ENCODE measurements at regions not wholly inside any gene's neighbourhood (a gene's known extent, or its start where the extent isn't known, plus 50 kb on each side); places are given as distances from the start of the nearest gene placed in this dataset.
A peak's percentile ranks its signal among the peaks of the same experiment; 100 is the strongest.

- no peak for DNase-seq
Measured at GRCh38 chr18:22545066-22545760, 127.5 kb upstream of the CTAGE1 start.

DNA sequence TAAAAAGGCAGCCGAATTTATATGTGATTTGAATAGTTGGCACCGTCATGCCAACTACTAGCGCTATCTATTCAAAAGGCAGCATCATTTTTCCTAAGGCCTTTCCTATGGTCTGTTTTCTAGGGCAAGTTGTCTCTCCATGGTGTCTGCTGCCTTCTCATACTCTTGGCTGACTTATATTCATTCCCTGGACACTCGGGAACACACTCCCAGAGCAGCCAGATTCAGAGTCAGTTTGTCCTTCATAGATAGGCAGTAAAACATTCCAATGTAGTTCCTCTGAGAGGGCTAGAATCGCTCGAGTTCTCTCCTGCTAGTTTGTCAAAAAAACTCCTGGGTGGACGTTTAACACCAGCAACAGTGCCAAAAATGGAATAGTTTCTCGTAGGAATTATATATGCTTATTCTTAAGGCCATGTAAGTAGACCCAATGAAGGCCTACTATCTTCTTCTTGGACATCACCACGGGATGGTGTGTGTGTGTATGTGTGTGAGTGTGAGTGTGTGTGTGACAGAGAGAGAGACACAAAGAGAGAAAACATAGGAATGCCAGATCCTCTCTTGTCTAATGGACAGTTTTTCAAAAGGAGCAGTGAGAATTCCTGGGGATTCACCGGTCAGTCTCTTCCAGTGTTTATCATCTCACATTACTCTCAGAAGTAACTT lies 129.3 kb upstream of the CTAGE1 start:
- DNase-seq: no peak

- DNase-seq: no peak
Measured at GRCh38 chr18:22547807-22548561, 130.3 kb upstream of the CTAGE1 start.

- DNase-seq: no peak
Measured at GRCh38 chr18:22549260-22549937, 131.7 kb upstream of the CTAGE1 start.

- DNase-seq: no peak
Measured at GRCh38 chr18:22550366-22550765, 132.7 kb upstream of the CTAGE1 start.

DNA sequence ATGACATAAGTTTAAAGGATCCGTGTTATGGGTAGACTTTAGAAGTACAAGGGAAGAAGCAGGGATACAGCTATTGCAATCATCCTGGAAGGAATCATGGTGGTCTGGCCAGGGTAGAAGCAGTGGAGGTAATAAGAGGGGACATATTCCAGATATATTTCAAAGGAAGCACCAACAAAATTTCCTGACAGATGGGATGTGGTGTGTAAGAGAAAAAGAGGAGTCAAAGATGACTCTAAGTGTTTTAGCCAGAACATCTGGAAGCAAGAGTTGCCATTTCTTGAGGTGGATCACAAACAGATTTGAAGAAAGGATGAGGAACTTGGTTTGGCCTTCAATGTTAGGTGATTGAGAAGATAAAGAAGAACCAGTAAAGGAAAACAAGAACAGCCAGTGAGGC lies 133.1 kb upstream of the CTAGE1 start:
- DNase-seq: no peak

- DNase-seq: no peak
Measured at GRCh38 chr18:22551536-22552151, 133.9 kb upstream of the CTAGE1 start.

DNA sequence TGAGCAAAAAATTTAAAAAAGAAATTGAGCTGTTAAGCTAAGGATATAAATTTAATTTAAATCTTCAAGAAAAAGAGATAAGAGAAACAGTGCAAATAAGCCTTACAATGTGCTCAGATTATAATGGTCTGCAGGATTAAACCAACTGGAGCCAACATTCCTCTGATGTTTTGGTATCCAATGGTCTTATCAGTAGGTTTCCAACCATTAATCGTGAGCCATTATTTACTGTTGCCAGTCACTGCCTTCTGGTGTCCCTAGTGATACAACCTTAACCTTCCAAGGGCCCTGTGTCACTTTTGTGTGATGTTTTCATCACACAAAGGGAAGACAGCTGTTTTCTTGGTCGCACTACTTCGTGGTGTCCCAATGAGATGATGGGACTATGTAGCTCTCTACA lies 134.5 kb upstream of the CTAGE1 start:
- DNase-seq: no peak

- no peak for DNase-seq
Measured at GRCh38 chr18:22552899-22553460, 135.3 kb upstream of the CTAGE1 start.

- no peak for DNase-seq
Measured at GRCh38 chr18:22556222-22557167, 138.8 kb upstream of the CTAGE1 start.

GRCh38 chr18:22557168-22557941 lies 139.6 kb upstream of the CTAGE1 start:
- DNase-seq: no peak

DNA sequence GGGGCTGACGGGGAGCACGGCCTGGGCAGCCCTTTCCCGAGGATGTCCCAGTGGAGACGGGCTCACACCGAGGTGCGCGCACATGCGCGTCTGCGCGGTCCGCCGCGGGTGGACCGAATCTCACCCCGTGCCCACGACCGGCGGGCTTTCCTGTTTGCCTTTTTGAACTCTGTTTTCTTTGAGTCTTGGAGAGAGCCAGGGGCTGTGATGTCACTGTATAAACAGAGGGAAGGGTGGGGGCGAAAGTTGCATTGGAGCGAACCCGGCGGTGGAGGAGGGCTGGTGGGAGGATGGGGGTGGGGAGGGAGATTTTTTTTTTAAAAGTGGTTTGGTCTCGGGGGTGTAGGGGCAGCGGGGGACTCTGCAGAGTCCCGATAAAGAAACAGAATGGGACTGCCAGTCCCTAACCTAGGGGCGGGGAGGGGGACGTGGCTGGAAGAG lies 141.2 kb upstream of the CTAGE1 start:
- no peak for DNase-seq

DNA sequence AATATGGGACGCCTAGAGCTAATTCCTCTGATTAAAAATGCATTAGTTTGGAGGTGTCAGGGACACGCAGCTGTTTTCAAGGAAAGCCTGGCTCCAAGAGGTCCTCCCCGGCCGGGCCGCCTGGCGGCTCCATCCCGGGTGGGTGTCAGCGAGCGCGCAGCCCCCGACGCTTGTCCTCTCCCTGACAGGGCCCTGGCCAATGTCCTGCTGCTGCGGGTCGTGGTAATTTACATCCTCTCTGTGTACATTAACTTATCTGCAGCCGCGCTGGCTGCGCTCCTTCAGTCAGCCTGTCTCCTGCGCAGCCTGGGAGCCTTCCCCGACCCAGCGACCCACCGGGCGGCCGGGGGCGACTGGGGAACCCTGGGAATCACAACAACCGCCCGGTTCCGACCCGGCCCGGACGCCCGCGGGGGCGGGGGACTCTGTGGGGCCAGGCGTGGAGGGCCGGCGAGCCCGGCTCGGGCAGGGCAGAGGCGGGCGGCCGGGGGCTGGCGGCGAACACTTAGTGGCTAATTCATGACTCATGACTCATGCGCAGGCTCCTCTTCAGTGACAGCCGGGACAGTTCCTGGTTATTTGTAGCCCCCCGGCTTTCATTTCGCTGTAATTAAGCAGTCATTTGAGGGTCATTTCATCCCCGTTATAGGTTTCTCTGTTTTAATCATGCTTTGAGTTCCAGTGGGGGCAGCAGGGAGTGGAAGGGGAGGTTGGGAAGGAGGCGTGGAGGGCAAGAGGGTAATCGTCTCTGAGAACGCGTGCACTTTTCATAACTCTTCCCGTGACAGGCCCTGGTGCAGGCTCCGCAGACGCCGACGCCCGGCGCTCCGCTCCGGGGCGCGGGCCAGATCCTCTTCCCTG lies 141.9 kb upstream of the CTAGE1 start:
- DNase-seq: no peak

DNA sequence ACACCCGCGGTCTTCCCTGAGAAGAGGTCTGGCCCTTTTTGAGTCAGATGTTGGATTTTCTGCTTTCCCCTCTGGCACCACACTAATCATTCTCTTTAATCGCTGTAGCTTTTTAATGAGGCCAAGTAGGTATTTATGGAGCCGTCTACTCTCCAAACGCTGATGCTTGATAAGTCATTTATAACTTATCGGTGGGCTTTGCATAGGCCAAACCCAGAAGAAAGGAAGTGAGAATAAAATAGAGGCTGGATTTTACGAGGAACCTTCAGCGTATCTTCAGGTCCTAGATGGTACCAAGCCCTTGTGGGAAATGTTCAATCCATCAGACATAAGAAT lies 142.5 kb upstream of the CTAGE1 start:
- DNase-seq: no peak

DNA sequence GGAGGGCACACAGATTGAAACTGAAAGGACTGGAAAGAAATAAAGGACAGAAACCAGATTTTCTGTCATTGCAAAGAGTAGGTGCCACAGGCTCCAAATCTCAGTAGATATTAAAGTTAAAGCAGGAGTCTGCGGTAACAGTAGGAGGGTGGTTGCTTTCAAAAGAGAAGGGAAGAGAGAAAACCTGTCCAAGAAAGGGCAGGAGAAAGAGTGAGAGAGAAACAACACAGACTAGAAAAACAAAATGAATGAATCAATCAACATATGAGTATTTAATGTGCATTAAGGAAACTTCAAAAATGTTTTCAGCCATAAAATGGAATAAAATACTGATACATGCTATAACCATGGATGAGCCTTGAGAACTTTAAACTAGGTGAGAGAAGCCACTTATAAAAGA lies 143.1 kb upstream of the CTAGE1 start:
- DNase-seq: no peak

GRCh38 chr18:22563164-22563583 lies 145.5 kb upstream of the CTAGE1 start:
- DNase-seq: peak; percentile 48

GRCh38 chr18:22564036-22564435 lies 146.3 kb upstream of the CTAGE1 start:
- DNase-seq: no peak

- no peak for DNase-seq
Measured at GRCh38 chr18:22566703-22567420, 149.1 kb upstream of the CTAGE1 start.

DNA sequence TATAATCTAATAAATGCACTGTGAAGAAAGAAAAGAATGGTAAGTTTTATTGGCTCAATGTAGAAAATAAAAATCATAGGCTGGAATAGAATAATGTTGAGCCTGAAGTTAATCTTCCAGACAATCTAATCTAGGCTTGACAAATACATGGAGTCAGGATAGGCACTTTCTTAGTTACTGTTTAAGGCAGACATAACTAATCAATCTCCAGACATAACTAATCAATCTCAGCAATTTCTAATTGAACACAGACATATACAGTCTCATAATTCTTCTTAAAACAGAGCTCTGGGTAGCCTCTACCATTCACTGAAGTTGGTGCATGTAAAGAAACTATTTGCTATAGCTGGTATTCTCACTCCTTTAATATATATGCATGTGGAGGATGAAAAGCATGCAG lies 150.1 kb upstream of the CTAGE1 start:
- DNase-seq: no peak

Data from SHP77 treated with DMSO at 0.1 percent for 48 hours (cell line).